GM19099 (cell line): ENCODE measurements at regions not wholly inside any gene's neighbourhood (a gene's known extent, or its start where the extent isn't known, plus 50 kb on each side); places are given as distances from the start of the nearest gene placed in this dataset.

Experiments used
- POLR2A ChIP-seq: IDR thresholded peaks from 3 replicates; pipeline ENCODE4 v1.6.1; 2011; ENCODE audit warnings: low read depth; ENCODE audit not compliant: insufficient read length; ENCODE audit errors: extremely low read depth

DNA sequence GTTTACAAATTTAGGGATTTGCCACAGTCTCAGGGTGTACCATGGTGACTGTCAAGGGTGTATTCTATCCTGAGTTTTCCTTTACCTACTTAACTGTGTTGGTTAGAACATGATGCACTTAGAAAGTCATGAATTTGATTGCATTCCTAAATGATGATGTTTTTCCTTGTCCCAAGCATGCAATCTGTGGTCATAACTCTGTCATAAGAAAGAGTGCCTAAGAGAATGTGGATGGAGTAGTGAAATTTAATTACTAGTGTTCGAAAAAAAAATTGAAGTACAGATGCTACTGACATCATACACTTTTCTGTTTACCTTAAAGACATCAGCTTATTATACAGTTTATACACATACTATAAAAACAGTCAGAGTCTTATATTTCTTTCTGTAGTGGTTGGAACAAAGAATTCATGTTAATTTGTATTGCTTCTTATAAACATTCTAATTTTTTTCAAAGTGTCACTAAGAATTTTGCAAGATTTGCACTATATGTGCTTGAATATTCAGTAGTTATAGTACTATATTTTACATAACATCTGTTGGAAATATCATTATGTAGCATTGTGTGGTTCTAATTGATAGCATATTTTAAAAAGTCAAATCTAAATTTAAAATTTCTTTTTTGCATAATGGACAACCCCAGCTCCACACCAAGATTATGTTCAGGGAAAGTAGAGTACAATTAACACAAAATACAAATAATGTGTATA, 231.3 kb upstream of the KCNMB2 start:
- no peak for TF ChIP-seq POLR2A

DNA sequence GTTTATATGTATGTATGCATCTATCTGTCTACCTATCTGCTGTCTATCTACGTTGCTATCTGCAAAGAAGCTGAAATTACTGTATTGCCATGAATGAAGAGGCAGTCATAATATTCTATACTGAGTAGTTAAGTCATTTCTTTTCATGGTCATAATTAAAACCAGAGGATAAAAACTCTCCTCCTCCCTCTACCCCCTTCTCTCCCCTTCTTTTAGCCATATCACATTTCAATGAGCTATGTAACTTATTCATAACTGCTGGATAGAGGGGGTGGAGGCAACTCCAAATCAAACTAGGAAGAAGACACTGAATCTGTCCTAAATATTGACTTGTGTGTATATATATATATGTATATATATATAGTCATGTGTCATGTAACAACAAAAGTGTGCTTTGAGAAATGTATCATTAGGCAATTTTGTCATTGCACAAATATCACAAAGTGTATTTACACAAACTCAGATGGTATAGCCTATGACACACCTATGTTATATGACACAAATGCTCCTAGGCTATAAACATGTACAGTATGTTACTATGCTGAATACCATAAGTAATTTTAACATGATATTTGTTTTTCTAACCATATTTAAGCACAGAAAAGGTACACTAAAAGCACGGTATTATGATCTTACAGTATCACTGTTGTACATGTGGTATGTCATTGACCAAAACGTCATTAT, 229.7 kb upstream of the KCNMB2 start:
- TF ChIP-seq POLR2A = no peak

DNA sequence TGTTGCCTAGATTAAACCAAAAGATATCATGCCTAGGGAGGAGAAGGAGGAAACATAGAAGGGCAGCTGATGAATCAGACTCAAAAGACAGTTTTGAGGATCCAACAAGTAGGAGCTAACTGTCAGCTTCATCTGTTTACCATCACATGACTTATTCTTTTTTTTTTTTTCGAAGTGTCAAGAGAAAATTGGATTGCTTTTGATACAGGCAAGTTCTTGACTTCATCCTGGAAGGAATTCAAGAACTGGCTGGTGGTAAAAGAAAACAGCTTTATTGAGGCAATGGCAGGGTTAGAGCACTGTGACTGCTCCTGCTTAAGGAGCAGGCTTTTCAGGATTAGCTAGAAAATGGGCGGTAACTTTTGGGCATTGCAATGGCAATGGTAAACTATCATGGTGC, 227.5 kb upstream of the KCNMB2 start:
- TF ChIP-seq POLR2A = no peak

DNA sequence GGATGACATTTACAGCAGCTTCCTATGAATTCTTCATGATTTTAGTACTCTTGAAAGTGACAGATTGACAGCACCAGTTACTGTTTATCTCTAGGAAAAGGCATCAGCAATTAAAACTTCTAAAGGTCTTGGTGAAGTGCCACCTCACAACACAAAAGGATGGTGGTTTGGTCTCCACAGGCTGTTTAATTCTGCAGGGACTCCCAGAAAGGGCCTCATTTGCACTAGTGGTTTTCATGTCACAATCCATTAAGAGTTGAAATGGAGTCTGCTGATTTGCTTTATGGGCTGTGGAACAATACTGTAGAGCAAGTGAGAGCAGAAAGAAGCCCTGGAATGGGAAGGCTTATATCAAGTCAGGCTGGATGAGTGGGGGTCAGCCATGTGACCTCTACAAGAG, 225.3 kb upstream of the KCNMB2 start:
- no peak for TF ChIP-seq POLR2A

DNA sequence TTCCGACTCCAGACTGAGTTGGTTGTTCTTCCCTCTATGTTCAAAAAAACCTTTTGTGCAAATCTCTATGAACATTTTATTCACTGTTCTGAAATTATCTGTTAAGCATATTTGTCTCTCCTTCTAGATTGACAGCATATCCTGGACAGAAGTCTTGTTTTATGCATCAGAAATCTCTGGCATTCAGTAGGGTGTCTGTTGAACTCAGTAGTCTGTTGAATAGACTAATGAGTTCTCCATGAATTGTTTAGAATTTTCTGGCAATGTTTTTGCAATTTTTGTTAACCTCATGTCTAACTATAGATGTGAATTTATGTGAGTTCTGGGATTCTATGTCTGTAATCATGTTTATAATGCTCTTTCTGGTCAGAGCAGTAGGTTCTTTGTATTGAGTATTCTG, 222.5 kb upstream of the KCNMB2 start:
- TF ChIP-seq POLR2A = no peak

DNA sequence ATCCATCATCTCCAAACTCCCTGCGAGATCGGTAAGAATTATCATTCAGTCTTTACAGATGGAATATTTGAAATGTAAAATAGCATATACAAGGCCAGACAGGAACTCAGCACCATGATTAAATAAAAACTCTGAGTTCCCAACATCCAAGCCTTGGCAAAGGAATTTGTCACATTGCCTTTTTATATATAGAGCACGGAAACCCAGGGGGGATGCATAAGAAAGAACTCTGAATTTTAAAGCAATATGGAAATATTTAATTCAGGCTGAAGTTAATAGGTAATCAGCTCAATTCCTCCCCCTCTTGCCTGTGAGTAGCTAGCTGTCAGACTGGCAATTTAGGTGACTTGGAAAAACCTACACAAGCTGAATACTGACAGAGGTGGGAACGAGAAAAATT, 217.9 kb upstream of the KCNMB2 start:
- no peak for TF ChIP-seq POLR2A

DNA sequence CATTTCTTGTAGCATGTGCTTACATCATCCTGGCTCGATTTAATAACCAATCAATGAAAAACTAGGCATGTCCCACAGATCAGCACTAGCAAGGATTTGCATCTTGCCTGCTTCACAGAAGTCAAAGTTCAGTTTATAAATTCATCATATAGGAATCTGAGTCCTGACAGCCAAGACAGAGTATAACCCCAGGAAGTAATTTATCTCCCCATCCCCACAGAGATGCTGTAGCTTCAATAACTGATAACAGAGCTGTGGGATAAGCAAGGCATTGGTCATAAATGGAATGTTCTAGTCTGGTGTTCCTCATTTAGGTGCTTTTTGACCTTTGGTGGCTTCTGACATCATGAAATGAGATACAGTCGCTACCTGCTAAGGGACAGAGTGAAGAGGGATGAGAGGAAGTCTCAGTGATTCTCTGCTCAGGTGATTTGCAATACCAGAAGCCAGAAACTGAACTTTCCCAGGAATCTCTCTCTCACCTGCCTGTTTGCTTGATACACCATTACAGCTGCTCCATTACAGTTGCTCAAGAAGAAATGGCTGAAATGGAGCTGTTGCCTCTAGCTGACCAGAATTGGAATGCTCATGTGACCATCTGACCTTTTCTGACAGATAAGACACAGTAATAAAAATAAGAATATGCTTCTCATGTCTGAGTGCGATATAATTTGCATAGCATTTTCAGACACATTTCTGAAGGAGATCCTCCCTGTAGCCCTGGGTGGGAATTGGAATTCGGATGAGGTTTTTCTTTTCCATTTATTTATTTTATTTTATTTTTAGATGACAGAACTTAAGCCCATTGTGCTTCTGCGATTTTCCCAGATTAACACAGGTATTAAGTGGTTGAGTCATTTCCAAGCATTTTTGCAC, 217.1 kb upstream of the KCNMB2 start:
- TF ChIP-seq POLR2A = no peak

DNA sequence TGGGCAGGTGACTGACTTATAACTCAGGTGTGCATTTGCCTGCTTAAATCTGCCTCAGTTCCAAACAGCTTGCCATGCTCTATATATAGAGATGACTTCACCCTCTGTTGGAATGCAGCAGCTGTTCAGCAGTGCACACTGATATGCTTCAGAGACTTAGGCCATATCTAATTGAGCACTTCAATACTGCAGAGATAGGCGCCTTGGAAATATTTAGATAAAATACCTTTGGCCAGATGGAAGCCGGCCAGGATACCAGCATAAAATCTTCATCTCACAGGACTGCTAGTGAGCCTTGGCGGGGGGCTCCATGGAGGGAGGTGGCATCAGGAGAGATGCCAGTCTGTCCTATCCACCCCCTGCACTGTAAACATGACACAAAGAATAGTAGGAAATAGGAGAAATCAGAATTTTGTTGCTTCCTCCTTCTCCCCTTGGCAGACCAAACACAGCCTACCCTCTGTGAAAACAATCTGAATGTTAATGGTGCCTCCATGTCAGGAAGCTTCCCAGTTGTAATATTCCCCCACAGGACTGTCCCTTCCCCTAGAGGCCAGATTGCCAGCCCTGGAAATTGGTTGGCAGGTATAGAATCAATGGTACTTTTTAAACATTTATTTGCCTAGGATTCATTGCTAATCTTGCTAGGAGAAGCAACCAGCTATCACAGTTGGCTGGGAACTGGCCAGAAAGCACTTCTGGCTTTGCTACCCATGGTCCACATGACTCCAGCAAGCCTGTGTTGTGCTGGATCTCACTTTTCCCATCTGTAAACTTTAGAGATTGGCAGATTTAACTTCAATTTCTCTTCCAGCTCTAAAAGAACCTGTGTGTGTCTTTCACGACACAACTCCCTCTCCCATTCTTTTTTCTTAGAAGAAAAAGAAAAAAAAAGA, 215.5 kb upstream of the KCNMB2 start:
- no peak for TF ChIP-seq POLR2A

DNA sequence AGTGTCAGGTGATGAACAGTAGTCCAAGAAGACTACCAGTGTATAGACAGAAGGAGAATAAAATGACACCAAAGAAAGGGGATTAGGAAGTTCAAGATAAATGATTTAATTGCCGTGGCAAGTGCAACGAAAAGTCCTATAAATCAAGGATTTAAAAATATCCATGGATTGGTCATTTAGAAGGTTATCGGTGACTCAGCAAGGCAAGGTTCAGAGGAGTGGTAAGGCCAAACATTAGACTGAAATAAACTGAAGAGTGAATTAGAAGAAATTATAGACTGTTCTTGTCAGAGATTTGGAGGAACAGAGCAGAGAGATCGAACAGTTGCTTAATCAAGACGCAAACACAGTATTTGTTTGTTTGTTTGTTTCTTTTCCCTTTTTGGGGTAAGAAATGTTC, 211.9 kb upstream of the KCNMB2 start:
- TF ChIP-seq POLR2A = no peak

DNA sequence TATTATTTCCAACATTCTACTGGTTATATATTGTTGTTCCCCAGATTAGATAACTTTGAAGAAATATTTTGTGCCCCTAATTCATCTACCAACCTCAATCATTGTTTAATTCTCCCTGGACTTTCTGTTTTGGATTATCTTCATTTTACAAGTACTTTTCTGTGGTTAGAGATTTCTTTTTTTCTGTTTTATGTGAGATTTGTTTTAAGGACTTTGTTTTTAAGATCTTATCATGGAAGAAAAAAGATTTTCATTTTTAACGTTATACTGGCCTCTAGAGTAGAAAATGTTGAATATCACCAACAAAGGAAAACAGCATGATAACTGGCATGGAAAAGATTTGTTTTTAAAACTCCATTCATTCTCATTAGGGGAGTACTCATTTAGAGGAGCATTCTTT, 210.9 kb upstream of the KCNMB2 start:
- no peak for TF ChIP-seq POLR2A

DNA sequence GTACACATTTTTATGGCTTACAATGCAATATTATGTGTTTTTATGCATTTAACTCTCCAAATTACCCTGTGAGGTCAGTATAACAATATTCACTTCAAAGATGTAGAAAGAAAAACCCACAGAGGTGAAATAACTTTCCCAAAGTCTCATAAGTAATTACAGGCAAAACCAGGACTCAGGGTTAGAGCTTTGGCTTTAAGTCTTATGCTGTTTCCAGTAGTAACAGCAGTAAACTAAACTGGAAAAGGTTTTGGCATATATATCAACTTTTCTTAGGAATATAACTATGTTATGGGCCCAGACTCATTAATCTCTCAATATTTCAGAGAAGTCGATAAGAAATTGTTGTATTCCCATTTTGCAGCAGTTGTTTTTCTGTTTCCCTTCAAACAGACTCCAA, 206.3 kb upstream of the KCNMB2 start:
- no peak for TF ChIP-seq POLR2A

DNA sequence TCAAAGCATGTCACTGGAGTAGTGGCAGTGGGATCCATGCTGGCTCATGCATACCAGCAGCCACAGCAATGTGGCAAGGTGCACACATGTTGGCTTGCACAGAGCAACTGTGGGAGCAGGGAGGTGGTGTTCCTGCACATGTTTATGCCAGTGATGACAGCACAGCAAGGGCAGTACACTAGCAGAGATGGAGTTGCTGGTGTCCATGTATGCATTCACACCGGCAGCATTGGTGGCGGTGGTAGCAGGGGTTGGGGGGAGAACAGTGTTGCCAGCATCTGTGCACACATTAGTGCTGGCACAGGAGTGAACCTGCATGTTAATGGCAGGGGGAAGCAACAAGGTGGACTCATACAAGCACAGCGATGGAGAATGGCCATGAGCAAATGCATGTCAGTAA, 202.0 kb upstream of the KCNMB2 start:
- no peak for TF ChIP-seq POLR2A

DNA sequence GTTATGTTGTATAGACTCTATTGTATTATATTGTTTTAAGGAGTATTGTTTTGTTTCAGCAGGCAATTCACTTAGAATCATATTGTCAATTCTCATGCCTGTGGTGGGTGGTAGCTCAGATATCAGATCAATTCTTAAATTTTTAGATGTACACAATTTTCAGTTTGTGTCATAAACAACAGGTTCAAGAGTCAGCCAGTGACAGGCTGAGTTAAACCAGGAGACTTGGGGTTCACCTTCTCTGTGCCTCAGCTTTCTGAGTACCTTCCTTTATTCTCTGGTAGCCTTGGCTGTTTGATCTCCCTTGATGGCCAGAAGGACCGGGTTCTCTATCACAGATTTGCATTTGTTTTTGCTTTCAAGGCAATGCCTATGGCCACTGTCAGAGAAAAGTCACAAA, 199.9 kb upstream of the KCNMB2 start:
- no peak for TF ChIP-seq POLR2A

DNA sequence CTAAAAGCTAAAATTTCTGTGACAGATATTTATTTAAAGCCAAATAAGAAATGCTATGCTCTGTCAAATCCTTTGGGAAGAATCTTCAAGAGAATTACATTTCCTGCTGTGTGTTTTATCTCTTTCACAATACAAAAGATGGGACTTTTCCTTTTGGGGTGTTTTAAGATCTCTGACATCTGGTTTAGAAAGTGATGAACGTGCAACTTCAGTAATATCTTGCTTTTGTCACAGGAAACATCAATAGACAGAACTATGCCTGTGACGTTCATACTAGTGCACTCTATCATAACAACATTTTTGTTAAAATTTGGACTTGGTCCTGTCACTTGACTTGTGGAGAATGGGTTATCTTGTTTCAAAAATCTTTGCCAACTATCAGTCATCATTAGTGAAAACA, 195.7 kb upstream of the KCNMB2 start:
- no peak for TF ChIP-seq POLR2A

DNA sequence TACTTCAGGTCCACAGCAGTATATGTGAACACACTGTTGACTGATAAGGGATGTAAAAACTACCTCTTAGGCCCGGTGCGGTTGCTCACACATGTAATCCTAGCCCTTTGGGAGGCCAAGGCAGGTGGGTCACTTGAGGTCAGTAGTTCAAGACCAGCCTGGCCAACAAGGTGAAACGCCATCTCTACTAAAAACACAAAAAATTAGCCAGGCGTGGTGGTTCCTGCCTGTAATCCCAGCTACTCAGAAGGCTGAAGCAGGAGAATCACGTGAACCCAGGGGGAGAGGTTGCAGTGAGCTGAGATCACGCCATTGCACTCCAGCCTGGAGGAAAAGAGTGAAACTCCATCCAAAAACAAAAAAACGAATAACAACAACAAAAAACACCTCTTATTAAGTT, 194.6 kb upstream of the KCNMB2 start:
- TF ChIP-seq POLR2A = no peak

DNA sequence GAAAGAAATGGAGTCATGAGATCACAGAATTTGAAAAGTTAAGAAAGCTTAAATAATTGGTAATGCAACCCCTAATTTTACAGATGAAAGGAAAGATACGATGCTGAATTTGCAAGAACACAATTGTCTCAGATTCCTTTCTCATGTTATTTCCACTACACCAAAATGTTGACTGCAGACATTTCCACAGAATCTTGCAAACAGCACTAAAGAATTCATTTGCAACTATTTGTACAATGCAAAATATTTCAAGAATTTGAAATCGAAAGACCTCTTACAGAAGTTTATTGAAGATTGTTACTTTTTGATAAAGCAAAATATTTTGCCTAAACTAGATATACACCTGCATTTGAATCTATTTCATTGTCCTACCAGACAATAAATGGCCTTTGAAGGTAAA, 194.1 kb upstream of the KCNMB2 start:
- no peak for TF ChIP-seq POLR2A
